Right lobe of liver (tissue), 4 donors: ENCODE measurements at regions not wholly inside any gene's neighbourhood (a gene's known extent, or its start where the extent isn't known, plus 50 kb on each side); places are given as distances from the start of the nearest gene placed in this dataset.

Source experiments
- POLR2A ChIP-seq: fragments of 450-650 bp; IDR thresholded peaks from one replicate; pipeline ENCODE4 v1.6.1; 2017; ENCODE audit warnings: antibody characterized with exemption, mild to moderate bottlenecking
- TF ChIP-seq, protein P1 (sequence below), 4 donors: fragments of 200-600 bp in 3 of 4; fragments of 450-650 bp in 1 of 4; IDR thresholded peaks; one replicate each; pipeline versions ENCODE4 v1.5.1 to v1.8.0; 2016 to 2022; ENCODE audit warnings: antibody characterized with exemption in 4 of 4, mild to moderate bottlenecking in 2 of 4
- donor health status: DM: no; HTN: no; CAD: no.
- donor health status: DM: no; HTN: no; CAD: no.
- donor health status: DM: no; HTN: yes; CAD: no.

DNA sequence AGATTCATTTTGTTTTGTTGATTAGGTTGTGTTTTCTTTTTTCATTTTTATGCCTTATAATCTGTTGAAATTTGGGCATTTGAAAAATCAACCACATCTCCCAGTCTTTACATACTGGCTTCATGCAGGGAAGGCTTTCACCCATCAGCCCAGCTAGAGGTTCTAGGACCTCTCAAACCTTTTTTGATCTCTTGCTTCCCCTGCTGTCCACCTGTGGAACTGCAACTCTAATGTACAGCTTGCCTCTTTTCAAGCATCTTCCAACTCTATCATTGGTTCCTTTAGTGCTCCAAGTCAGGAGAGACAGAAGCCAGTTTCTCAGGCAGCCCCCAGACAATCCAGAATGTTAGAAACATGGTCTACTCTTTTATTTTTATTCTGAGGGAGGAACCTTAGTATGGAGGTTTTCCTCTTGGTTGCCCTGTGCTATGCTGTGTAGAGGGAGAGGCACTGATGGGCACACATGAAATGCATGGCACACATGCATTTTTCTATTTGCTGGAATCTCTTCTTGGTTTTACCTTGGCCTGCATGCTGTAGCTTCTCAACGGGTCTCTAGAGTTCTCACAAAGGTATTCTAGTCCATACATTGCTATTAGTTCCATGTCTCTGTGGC is 107.2 kb upstream of the L3MBTL4 start:
- TF ChIP-seq, protein P1, sequence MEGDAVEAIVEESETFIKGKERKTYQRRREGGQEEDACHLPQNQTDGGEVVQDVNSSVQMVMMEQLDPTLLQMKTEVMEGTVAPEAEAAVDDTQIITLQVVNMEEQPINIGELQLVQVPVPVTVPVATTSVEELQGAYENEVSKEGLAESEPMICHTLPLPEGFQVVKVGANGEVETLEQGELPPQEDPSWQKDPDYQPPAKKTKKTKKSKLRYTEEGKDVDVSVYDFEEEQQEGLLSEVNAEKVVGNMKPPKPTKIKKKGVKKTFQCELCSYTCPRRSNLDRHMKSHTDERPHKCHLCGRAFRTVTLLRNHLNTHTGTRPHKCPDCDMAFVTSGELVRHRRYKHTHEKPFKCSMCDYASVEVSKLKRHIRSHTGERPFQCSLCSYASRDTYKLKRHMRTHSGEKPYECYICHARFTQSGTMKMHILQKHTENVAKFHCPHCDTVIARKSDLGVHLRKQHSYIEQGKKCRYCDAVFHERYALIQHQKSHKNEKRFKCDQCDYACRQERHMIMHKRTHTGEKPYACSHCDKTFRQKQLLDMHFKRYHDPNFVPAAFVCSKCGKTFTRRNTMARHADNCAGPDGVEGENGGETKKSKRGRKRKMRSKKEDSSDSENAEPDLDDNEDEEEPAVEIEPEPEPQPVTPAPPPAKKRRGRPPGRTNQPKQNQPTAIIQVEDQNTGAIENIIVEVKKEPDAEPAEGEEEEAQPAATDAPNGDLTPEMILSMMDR (IDR thresholded peaks at IDR 0.05), result peak; percentile 70 to 91 (median 83)
- TF ChIP-seq POLR2A, result no peak
